GM12878 (cell line): ENCODE measurements at regions not wholly inside any gene's neighbourhood (a gene's known extent, or its start where the extent isn't known, plus 50 kb on each side); places are given as distances from the start of the nearest gene placed in this dataset.

Experiments
- CTCF ChIP-seq, 3 experiments: IDR thresholded peaks in 2 of 3; conservative IDR thresholded peaks in 1 of 3; 2 replicates each; pipeline ENCODE4 v1.5.1; 2011; ENCODE audit warnings: low read depth in 3 of 3, low read length in 3 of 3, mild to moderate bottlenecking in 3 of 3, control low read depth in 2 of 3, moderate library complexity in 2 of 3, inconsistent platforms in 1 of 3, mixed read lengths in 1 of 3; ENCODE audit not compliant: control insufficient read depth in 2 of 3, insufficient read depth in 1 of 3; ENCODE audit errors: extremely low read depth in 1 of 3
- ESRRA ChIP-seq: IDR thresholded peaks from 2 replicates; pipeline ENCODE4 v1.6.1; 2012; ENCODE audit warnings: mild to moderate bottlenecking, low read length, improper control_type of control experiment
- RELA ChIP-seq: fragments of 450-650 bp; IDR thresholded peaks from 2 replicates; pipeline ENCODE4 v1.8.0; 2014; ENCODE audit warnings: borderline replicate concordance; ENCODE audit not compliant: partially characterized antibody
- YY1 ChIP-seq: IDR thresholded peaks from 2 replicates; pipeline ENCODE4 v1.6.1; 2011; ENCODE audit warnings: low read depth, mild to moderate bottlenecking, low read length

GRCh38 chr15:97684249-97684648, 276.3 kb upstream of the ARRDC4 start:
- TF ChIP-seq YY1 (no peak), RELA (no peak), CTCF (IDR thresholded peaks at IDR 0.05 in 2 of 3, conservative IDR thresholded peaks at IDR 0.05 in 1 of 3; ENCODE audit: control insufficient read depth in 2 of 3, extremely low read depth in 1 of 3, insufficient read depth in 1 of 3, low read depth in 3 of 3, low read length in 3 of 3) (no peak), ESRRA (no peak)
